ENCODE measurements at regions not wholly inside any gene's neighbourhood (a gene's known extent, or its start where the extent isn't known, plus 50 kb on each side); places are given as distances from the start of the nearest gene placed in this dataset.

- TF ChIP-seq EP300 (IDR thresholded peaks at IDR 0.05; ENCODE audit: borderline replicate concordance in 1 of 2, low read depth in 2 of 2, low read length in 2 of 2) = no peak
- no peak for TF ChIP-seq TAF1 (IDR thresholded peaks at IDR 0.05; ENCODE audit: low read depth, low read length)
- no peak for TF ChIP-seq JUND (IDR thresholded peaks at IDR 0.05; ENCODE audit: low read length)
- TF ChIP-seq CTCF (IDR thresholded peaks at IDR 0.05; ENCODE audit: control extremely low read depth in 1 of 3, insufficient read depth in 1 of 3, low read depth in 1 of 3, low read length in 3 of 3) = no peak
- TF ChIP-seq BCL11A (IDR thresholded peaks at IDR 0.05; ENCODE audit: low read depth in 2 of 2, low read length in 2 of 2) = no peak
These were observed 244.0 kb downstream of the PAX3 start for GRCh38 chr2:222054813-222055212.

Measured in H1 (cell line).